ENCODE measurements at regions not wholly inside any gene's neighbourhood (a gene's known extent, or its start where the extent isn't known, plus 50 kb on each side); places are given as distances from the start of the nearest gene placed in this dataset.

- no peak for DNase-seq
Observed at GRCh38 chrX:13144927-13145655, 100.7 kb upstream of the FAM9C start.

- DNase-seq = no peak
Observed at GRCh38 chrX:13142891-13143290, 98.5 kb upstream of the FAM9C start.

GRCh38 chrX:13140007-13140406, 95.6 kb upstream of the FAM9C start:
- no peak for DNase-seq

- no peak for DNase-seq
Observed at GRCh38 chrX:13131396-13132137, 87.1 kb upstream of the FAM9C start.

- DNase-seq = no peak
Observed at GRCh38 chrX:13130816-13131215, 86.4 kb upstream of the FAM9C start.

- DNase-seq = no peak
Observed at GRCh38 chrX:13128104-13128503, 83.7 kb upstream of the FAM9C start.

- DNase-seq = no peak
Observed at GRCh38 chrX:13126775-13127174, 82.4 kb upstream of the FAM9C start.

GRCh38 chrX:13125188-13125587, 80.8 kb upstream of the FAM9C start:
- DNase-seq = no peak

GRCh38 chrX:13123857-13124345, 79.5 kb upstream of the FAM9C start:
- DNase-seq = no peak

- DNase-seq = no peak
Observed at GRCh38 chrX:13123247-13123856, 78.9 kb upstream of the FAM9C start.

- no peak for DNase-seq
Observed at GRCh38 chrX:13121020-13121555, 76.7 kb upstream of the FAM9C start.

GRCh38 chrX:13120017-13120416, 75.6 kb upstream of the FAM9C start:
- no peak for DNase-seq

- no peak for DNase-seq
Observed at GRCh38 chrX:13119386-13119785, 75.0 kb upstream of the FAM9C start.

GRCh38 chrX:13115146-13115855, 70.9 kb upstream of the FAM9C start:
- no peak for DNase-seq

GRCh38 chrX:13112499-13112898, 68.1 kb upstream of the FAM9C start:
- DNase-seq = no peak

- DNase-seq = no peak
Observed at GRCh38 chrX:13110433-13111324, 66.3 kb upstream of the FAM9C start.

- DNase-seq = no peak
Observed at GRCh38 chrX:13109817-13110216, 65.4 kb upstream of the FAM9C start.

GRCh38 chrX:13103914-13104274, 59.5 kb upstream of the FAM9C start:
- DNase-seq = no peak

- no peak for DNase-seq
Observed at GRCh38 chrX:13103188-13103913, 58.9 kb upstream of the FAM9C start.

- DNase-seq = no peak
Observed at GRCh38 chrX:13102636-13103035, 58.2 kb upstream of the FAM9C start.

Data from right kidney (tissue), 1 donor.